Cardiac fibroblast (primary cell): ENCODE measurements at regions not wholly inside any gene's neighbourhood (a gene's known extent, or its start where the extent isn't known, plus 50 kb on each side); places are given as distances from the start of the nearest gene placed in this dataset.

Experiments used
- DNase-seq, 2 donors: peaks; one replicate each; pipeline versions ENCODE4 v3.0.0 to v3.0.0-alpha.2; 2010; ENCODE audit warnings: low read depth in 2 of 2
- H3K4me3 ChIP-seq, 2 donors: replicated peaks in 1 of 2; 1 replicate in 1 of 2; 2 replicates in 1 of 2; pipeline ENCODE4 v1.5.1; 2011; ENCODE audit warnings: low read depth in 2 of 2, low read length in 2 of 2, mild to moderate bottlenecking in 2 of 2, moderate library complexity in 1 of 2
- TF ChIP-seq, protein P1 (sequence below): IDR thresholded peaks from one replicate; pipeline ENCODE4 v1.5.1; 2011; ENCODE audit warnings: low read depth, mild to moderate bottlenecking, low read length, inconsistent platforms

GRCh38 chr14:85291731-85292130 is 238.2 kb upstream of the FLRT2 start:
- TF ChIP-seq, protein P1, sequence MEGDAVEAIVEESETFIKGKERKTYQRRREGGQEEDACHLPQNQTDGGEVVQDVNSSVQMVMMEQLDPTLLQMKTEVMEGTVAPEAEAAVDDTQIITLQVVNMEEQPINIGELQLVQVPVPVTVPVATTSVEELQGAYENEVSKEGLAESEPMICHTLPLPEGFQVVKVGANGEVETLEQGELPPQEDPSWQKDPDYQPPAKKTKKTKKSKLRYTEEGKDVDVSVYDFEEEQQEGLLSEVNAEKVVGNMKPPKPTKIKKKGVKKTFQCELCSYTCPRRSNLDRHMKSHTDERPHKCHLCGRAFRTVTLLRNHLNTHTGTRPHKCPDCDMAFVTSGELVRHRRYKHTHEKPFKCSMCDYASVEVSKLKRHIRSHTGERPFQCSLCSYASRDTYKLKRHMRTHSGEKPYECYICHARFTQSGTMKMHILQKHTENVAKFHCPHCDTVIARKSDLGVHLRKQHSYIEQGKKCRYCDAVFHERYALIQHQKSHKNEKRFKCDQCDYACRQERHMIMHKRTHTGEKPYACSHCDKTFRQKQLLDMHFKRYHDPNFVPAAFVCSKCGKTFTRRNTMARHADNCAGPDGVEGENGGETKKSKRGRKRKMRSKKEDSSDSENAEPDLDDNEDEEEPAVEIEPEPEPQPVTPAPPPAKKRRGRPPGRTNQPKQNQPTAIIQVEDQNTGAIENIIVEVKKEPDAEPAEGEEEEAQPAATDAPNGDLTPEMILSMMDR, result no peak
- DNase-seq, result no peak
- H3K4me3 ChIP-seq, result no peak overlapping the region

DNA sequence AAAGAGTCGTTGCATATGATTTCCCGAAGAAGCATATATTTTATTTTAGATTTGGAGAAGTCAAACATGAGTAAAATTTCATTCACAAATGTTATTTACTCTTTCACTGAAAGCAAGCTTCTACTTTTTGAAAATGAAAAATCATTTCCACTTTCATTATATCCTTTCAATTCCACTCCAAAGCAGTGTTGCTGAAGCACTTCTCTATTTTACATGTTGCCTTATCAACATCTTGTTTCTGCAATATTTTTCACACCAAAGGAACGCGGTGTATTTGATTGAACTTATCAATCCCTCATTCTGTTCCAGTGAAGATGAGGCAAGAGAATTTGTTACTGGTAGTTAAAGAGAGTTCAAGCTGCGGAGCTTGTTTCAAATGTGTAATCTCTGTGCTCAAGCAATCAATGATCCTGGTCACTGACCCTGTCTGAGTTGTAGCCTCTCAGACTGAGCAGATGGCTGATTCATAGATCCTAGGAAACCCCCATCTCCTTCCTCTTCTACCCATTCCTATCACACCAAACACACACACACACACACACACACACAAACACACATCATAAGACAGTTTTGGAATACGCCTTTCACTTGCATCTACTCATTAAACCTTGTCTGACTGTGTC is 236.2 kb upstream of the FLRT2 start:
- no peak for DNase-seq
- TF ChIP-seq, protein P1, result no peak
- H3K4me3 ChIP-seq, result no peak overlapping the region

GRCh38 chr14:85295318-85295717 is 234.6 kb upstream of the FLRT2 start:
- no peak for DNase-seq
- H3K4me3 ChIP-seq, result no peak overlapping the region
- TF ChIP-seq, protein P1, result no peak

GRCh38 chr14:85296456-85297210 is 233.3 kb upstream of the FLRT2 start:
- no peak overlapping the region for H3K4me3 ChIP-seq
- TF ChIP-seq, protein P1, result no peak
- DNase-seq, result peak; percentile 54 to 69

DNA sequence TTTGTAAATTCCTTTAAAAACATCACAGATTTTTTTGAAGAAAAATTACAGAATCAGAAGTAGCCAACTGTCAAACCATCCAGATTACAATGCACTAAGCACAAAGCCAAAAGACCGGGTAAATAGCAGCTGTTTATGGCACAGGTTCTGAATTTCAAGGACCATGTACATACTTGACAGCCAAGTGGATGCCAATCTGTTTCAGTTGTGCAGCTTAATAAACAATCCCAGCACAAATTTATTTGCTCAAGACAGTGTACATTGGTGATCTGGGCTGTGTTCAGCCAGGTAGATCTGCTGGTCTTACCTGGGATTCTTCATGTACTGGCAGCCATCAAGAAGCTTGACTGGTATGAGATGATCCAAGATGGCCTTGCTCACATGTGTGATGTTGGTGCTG is 229.8 kb upstream of the FLRT2 start:
- no peak for DNase-seq
- TF ChIP-seq, protein P1, result no peak
- H3K4me3 ChIP-seq, result no peak overlapping the region

- TF ChIP-seq, protein P1, result no peak
- H3K4me3 ChIP-seq, result no peak overlapping the region
- DNase-seq, result no peak
Measured at GRCh38 chr14:85301506-85301905, 228.4 kb upstream of the FLRT2 start.
